Amniotic epithelial cell (primary cell): ENCODE measurements at regions not wholly inside any gene's neighbourhood (a gene's known extent, or its start where the extent isn't known, plus 50 kb on each side); places are given as distances from the start of the nearest gene placed in this dataset.
"Not testable (repeated sequence)": the region's sequence is repeated elsewhere in the genome, so short reads cannot be mapped to it uniquely, and the experiment has no call there.

ENCODE experiments used
- DNase-seq: peaks from one replicate; pipeline ENCODE4 v3.0.0-alpha.2; 2010; ENCODE audit warnings: low read depth

DNA sequence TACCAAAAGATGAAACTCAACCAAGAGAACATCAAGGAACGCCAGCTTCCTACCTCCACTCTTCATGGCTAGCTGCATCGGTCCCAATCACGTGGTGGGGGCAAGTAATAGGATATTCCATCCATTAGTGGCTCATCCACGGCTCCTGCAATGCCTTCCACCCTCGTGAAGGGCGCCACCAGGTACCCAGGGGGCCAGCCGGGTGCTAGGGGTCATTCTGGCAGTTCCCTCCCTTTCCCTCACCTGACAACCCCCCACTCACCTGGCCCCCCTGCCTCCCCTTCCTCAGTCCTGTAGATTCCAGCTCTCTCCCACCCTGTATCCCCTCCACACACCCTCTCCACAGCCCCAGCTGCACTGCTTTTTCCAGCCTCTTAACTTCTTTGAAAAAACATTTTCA lies 161.9 kb downstream of the URI1 start:
- no peak for DNase-seq

DNA sequence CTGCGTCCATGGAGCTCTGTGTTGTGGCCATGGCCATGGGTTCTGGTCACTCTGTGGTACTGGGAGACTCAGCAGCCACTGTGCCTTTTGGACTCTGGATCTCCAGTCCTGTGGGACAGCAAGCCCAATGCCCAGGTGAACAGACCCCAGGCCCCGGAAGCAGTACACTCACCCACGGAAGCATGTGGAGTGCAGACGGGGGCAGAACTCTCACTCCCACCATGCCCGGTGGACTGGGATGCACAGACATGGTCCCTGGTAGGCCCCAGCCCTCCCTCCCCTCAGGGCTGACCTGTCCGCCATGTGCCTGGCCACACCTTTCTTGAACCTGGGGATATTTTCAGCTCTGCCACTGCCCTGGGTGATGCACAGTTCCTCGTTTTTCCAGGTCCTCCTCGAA lies 163.3 kb downstream of the URI1 start:
- DNase-seq: no peak

DNA sequence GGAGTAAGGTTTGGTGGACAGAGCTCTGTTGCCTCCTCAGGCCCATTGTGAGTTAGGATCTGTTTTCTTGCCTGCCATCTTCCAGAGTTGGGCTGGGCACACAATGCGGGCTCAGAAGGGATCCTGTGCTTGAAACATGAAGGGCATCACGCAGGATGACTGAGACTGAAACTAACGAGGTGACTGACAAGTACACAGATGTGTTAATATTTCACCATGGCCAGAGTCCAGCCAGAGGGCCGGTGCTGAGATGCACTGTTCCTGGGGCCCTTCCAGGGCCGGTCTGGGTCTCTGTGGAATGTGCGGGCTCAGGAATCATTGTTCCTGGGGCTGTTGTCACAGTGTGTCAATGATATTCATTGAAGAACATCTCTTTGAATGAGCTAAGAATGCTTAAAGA lies 163.7 kb downstream of the URI1 start:
- no peak for DNase-seq

DNA sequence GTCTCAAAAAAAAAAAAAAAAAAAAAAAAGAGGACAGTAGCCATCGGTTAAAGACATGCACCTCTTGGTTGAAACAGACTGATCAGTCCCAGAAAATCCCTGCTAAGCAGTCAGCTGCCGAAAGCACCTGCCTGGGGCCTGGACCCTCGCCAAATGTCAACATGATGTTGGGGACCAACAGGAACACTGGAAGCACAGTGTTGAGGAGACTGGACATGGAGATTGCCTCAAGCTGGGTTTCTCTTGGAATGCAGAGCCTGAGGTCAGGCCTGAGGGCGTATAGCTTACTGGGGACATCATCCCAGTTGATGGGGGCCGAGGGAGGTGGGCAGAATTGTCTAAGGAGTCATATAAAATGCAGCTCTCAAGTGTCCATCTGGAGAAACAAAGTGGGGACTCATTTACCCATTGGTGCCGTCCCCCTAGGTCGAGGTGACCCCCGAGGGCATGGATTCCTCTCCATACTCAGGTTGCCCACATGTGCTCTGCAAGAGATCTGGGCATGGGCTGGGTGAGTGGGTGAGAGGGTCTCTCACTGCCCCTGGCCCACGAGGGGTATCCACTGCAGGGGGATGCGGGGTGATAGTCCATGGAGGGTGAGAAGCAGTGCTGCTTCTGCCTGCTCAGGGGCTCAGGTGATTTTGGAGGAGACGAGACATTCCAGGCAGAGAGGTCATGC lies 164.5 kb downstream of the URI1 start:
- no peak for DNase-seq

DNA sequence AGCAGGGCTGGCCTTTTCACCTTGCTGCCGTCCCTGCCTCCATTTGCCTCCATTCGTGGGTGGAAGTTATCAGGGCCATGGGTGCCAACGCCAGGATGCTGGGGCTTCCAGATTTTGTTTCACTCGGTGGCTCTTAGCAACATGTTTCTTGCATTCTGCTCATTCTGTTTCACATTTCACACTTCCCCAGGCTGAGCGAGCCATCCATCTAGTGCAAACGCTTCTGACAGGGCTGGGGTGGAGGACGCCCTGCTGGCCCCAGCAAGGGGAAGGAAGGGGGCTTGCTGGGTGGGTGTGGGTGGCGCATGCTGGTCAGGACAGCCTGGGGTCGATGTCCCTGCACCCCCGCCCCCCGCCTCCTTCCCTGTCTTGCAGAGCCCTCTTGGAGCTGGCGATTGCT lies 165.2 kb downstream of the URI1 start:
- no peak for DNase-seq

DNA sequence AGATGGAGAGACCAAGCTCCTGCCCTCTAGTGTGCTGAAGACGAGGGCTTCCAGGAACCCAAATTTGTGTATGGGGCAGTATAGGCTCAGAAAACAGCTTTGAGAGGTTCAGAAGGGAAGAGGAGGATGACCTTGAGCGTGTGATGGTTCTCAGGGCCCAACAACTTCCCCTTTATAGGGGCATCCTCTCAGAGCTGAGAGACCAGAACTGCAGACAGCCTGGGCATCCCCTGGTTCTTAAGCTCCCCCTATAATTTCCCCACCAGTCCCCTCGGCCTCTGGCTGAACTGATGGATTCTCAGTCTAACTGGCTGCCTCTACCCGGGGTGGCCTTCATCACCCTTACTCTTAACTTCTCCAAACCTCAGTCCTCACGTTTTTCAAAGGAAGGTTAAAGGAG lies 167.5 kb downstream of the URI1 start:
- DNase-seq: no peak

DNA sequence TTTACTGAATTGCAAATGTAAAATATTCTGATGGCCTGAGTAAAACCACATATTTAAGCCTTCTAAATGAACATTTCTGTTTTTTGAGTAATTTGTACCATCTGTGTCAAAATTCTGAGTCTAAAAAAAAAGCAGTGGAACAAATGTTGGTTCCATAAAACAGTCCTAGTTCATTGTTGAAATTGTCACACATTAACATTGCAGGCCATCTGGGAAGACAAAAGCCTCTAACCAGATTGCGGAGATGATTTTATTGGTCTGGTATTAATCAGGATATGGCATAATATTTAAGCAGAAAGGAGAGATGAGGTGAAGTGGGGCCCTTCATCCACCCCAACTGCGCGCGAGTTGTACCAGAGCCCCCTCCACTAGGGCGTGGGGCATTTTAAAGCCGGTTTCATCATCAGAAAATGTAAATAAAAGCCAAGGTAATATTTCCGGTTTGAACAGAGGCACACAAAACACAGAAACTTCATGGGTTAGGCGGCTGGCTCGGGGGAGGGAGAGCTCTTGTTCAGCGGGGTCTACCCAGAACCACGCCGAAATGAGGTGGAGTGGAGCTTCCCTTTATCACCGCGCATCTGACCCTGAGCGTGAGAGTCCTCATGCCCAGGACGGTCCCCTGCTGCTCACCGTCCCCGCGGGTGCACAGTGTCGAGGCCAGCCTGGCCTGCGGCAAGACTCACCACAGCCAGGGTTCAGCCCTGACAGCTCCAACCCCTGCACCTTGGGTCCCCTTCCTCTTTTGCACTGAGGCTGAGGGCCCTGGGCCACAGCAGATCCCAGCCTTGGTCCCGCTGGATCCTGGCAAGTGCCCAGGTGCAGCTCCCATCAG lies 169.2 kb downstream of the URI1 start:
- DNase-seq: no peak

DNA sequence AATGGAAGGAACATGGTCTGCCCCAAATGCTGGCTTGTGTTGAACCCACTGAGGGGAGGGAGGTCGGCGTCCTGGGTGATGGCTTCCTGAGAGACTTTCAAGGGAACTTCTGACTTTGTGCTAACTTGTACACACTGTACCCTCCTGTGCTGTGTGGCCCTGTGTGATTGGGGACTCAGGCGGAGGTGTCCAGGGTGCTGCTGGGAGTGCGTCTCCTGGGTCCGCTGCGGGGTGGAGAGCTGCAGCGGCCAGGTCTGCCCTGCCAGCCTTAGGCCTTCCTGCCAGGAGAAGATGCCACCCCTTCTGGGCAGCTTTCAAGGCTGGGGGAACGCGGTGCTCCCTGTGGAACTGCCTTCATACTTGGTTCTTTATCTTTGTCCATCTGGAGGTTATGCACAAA lies 170.1 kb downstream of the URI1 start:
- DNase-seq: no peak

DNA sequence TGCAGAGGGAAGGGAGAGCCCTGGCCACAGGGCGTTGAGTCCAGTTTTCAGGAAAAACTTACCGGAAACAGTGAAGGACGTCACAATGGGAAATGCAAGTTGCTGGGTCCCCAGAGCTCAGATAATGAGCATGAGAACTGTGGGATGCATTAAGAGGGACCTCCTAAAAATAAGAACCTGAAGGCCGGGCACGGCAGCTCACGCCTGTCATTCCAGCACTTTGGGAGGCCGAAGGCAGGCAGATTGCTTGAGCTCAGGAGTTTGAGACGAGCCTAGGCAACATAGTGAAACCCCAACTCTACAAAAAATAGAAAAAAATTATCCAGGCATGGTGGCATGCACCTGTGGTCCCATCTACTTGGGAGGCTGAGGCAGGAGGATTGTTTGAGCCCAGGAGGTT lies 170.6 kb downstream of the URI1 start:
- DNase-seq: no peak

DNA sequence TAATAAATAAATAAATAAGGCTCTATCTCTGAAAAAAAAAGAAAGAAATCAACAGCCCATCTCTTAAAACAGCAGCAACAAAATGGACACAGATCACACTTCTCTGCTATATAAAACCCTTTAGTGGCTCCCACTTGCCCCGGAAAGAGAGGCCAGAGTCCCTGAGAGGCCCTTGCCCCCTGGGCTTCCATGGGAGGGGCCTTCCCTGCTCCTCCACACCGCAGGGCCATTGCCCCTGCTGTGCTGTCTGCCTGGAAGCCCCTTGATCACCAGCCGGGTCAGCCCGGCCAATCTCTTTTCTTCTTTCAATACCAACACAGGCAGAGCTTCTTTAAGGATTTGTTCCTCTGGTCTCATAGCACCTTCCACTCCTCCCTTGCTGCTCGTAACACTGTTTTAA lies 171.1 kb downstream of the URI1 start:
- DNase-seq: no peak

DNA sequence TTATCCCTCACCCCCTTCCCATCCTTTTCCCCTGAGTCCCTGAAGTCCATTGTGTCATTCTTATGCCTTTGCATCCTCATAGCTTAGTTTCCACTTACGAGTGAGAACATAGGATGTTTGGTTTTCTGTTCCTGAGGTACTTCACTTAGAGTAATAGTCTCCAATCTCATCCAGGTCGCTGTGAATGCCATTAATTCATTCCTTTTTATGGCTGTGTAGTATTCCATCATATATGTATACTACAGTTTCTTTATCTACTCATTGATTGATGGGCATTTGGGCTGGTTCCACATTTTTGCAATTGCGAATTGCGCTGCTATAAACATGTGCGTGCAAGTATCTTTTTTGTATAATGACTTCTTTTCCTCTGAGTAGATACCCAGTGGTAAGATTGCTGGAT lies 172.1 kb downstream of the URI1 start:
- DNase-seq: not testable (repeated sequence)

DNA sequence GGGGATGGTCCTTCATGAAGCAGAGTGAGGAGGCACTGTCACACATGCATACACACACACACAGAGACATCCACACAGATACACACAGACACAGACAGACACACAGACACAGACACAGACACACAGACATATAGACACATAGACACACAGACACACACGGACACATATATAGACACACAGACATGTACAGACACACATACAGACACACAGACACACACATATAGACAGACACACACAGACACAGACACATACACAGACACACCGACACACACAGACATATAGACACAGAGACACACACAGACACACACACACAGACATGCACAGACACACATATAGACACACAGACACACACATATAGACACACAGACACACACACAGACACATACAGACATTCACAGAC lies 173.9 kb downstream of the URI1 start:
- DNase-seq: no peak

DNA sequence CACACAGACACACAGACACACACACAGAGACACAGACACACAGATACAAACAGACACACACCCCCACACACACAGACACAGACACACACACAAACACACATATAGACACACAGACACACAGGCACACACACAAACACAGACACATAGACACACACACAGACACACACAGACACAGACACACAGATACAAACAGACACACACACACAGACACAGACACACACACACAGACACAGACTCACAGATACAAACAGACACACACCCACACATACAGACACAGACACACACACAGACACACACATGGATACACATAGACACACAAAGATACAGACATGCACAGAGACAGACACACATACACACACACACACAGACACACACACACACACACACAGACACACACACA lies 174.5 kb downstream of the URI1 start:
- no peak for DNase-seq

DNA sequence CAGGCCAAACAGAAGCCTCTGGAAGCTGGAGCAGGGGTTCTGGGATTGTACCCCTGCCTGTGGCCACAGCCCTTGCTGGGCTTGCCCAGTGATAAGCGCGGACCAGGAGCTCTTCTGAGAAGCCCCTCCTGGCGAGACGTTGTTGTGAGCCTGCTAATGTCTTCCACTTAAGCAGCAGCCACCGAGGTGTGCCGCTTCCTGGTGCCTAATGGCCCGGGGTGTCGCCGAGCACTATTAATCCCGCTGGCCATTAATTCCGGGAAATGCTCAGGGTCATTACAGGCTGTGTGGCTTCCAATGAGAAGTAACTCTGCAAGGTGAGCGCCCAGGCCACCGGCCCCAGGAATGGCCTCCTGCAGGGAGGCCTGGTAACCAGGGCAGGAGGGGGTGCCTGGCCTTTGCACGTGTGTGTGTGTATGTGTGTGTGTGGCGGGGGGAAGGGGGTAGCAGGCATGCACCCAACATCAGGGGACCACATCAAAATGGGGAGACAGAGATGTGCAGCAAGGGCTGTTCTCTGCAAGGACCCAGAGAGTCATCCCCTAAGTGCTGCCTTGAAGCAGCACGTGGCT lies 175.0 kb downstream of the URI1 start:
- no peak for DNase-seq

DNA sequence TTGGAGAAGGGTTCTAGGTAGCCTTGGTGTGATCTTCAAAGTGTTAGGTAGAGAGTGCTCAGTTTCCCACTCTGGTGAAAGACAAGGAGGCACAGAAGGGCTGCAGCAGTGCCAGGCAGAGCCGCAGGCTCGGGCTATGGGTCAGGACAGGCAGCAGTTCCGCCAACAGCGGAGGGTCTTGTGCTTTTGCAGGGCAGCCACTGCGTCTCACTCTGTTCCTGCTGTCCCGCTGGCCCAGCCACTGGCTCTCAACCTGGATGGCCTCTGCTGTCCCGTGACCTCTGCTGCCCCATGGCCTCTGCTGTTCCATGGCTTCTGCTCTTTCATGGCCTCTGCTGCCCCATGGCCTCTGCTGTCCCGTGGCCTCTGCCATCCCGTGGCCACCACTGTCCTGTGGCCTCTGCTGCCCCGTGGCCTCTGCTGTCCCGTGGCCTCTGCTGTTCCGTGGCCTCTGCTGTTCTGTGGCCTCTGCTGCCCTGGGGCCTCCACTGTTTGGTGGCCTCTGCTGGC lies 175.7 kb downstream of the URI1 start:
- DNase-seq: no peak

DNA sequence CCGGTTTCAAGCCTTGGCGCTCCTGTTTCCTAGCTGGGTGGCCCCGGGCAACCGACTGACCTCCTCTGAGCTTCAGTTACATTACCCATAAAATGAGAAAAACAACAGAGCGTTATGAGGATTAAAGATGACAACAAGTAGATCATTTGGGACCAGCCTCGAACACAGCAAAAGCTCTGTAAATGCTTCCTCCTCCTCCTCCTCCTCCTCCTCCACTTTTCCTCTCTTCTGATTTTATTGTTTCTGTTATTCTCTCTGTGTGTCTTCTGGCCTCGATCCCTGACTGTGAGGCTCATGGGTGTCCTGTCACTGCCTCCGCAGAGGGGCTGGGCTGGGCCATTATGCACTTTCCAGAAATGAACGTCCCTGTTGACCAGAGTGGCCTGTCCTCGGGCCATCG lies 176.2 kb downstream of the URI1 start:
- DNase-seq: no peak

DNA sequence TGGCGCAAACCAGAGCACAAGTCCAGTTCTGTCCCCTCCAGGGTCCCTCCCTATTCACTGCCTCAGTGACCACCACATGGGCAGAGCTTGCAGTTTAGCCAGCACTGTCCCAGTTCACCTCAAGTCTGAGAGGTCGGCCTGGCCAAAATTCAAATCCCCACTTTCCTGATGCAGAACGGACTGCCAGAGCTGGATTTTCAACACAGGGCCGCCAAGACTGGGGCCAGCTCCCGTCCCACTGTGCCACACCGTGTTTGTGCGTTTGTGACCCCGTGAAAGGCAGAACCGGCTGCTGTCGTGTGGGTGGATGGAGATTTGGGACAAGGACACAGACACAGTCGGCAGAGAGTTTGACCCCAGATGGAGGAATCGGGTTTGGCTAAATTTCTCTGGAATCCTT lies 176.7 kb downstream of the URI1 start:
- no peak for DNase-seq

DNA sequence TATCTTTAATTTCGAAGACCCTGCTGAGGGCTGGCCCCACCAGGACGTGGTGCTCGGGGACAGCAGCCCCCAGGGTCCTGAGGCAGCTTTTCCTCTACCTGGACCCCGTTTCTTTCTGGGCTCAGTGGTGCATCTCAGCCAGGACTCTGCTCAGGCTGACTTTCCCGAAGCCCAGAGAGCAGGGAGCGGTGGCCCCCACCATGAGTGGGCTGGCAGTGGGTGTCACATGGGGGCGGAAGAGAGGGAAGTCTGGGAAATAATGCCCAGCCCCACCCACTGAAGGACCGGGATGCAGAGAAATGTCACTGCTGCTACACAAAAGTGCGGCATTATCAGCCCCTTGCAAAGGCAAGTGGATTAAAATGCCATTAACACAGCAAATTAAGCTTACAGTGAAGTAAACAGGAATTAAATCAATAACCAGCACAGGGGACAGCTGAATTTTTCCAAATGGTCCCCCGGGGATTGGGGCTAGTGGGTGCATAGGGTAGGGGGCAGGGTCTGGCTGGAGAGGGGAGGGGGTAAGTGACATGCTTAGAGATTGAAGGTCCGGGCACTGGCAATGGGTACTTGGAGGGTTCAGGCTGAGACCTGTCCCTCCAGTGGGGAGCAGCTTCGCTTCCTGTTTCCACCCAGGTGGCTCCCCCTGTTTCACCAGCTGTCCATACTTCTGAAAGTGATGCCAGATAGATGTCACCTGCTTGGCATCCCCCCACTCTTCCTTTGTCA lies 177.3 kb downstream of the URI1 start:
- DNase-seq: no peak

DNA sequence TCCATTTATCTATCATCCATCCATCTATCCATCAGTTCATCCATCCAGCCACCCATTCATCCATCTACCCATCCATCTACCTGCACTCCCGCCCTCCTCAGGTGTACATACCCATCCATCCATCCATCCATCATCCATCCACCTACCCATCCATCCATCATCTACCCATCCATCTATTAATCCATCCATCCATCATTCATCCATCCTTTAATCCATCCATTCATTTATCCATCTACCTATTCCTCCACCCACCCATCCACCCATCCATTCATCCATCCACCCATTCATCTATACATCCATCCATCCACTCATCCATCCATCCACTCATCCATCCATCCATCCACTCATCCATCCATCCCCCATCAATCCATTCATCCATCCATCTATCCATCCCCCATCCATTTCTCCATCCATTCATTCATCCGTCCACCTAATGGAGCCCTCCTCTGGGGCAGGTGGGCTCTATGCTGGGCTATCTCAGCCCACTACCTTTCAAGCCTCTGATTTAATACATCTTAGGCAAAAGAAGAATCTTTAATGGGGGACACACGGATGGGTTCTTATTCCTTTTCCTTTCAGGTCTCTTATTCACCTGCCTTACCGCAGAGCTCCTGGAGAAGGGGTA lies 178.9 kb downstream of the URI1 start:
- DNase-seq: no peak

DNA sequence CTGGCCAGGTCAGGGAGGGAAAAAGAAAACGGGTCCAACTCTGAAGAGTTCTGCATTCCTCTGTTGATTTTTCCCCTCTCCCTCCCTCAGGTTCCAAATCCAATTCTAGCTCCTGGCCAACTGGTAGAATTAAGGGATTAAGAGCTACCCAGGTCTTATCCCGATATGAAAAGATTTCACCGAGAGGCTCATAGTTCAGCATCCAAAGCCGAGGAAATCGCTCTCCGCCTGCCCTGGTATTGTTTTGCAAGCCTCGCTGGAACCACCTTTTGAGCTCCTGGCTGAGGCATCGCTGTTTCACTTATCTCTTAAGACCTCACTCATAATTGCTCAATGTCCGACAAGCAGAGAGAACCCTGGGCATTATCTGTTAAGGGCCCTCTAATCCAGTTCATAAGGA lies 180.4 kb downstream of the URI1 start:
- DNase-seq: no peak

DNA sequence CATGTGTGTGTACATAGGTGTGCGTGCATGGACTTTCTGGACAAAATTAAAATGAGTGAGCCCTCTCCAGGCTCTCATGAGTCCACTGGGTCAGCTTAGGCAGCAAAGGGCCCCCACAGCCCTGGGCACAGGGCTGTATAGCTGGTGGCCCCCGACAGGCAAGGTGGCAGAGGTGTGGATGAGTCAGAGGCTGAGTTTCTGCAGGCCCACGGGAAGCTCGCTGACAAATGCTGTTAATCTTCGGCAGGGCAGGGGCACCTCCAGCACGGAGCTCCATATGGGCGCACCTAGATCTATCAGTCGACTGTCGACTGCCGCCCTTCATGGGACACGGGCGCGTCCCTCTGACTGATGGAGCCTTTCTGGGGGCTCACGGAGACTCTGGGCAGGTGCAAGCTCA lies 181.1 kb downstream of the URI1 start:
- no peak for DNase-seq

DNA sequence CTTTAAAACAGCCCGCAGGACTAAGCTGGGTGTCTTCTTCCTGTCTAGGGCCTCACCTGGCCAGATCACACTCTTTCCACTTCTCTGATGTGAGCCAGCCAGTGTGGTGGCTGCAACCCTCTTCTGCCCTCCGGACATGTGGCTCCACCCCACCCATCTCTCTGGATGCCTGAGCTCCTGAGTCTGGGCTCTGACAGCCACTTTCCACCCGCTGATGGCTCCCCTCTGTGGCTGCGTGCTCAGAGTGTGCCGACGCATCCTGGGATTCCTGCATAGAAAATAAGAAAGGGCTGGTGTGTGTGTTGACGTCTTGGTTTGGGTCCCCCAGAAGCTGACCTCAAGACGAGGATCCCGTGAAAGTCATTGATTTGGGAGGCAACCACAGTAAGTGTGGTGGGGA lies 181.6 kb downstream of the URI1 start:
- DNase-seq: no peak
